ENCODE measurements at regions not wholly inside any gene's neighbourhood (a gene's known extent, or its start where the extent isn't known, plus 50 kb on each side); places are given as distances from the start of the nearest gene placed in this dataset.

GRCh38 chr22:45094081-45094720 is 69.5 kb upstream of the NUP50 start:
- DNase-seq (no peak), ATAC-seq (no peak)
- intact Hi-C loops (cut with micrococcal nuclease): no loop called here
- Mint-ChIP-seq H3K27me3 (peaks cover 15% of the 10 kb centered on the region), H3K4me3 (no peak overlapping the region), H3K9me3 (no peaks in the 10 kb centered on the region), H3K27ac (no peak overlapping the region), H3K4me1 (ENCODE audit: low read depth) (peaks cover 2% of the 10 kb centered on the region), H3K36me3 (ENCODE audit: low read depth) (no peaks in the 10 kb centered on the region)
- POLR2A ChIA-PET: interaction anchor here (0.7 kb wide), 1 partner anchor 36 kb away, joined by 3 read pairs; no protein-coding TSS in a partner anchor
- TF ChIP-seq, protein P1, sequence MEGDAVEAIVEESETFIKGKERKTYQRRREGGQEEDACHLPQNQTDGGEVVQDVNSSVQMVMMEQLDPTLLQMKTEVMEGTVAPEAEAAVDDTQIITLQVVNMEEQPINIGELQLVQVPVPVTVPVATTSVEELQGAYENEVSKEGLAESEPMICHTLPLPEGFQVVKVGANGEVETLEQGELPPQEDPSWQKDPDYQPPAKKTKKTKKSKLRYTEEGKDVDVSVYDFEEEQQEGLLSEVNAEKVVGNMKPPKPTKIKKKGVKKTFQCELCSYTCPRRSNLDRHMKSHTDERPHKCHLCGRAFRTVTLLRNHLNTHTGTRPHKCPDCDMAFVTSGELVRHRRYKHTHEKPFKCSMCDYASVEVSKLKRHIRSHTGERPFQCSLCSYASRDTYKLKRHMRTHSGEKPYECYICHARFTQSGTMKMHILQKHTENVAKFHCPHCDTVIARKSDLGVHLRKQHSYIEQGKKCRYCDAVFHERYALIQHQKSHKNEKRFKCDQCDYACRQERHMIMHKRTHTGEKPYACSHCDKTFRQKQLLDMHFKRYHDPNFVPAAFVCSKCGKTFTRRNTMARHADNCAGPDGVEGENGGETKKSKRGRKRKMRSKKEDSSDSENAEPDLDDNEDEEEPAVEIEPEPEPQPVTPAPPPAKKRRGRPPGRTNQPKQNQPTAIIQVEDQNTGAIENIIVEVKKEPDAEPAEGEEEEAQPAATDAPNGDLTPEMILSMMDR (IDR thresholded peaks at IDR 0.05): no peak
- CTCF ChIA-PET: interaction anchor here (1.0 kb wide), 1 partner anchor 119 kb away, joined by 3 read pairs; no protein-coding TSS in a partner anchor

DNA sequence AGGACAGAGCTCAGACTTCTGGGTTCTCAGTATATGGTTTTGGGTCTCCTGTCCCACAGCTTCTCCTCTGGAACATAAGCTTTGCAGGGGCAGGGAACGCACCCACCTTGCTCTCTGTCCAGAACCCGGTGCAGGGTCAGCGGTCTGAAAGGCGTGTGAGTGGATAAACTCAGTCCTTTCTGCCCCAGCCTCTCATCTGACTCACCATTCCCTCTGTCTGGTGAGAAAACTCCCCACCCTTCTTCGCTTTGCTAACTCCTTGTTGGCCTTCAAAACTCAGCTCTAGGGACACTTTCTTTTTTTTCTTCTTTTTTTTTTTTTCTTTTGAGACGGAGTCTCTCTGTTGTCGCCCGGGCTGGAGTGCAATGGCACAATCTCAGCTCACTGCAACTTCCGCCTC is 68.9 kb upstream of the NUP50 start:
- no peak for ATAC-seq
- POLR2A ChIA-PET: interaction anchor here (0.7 to 1.1 kb wide), 2 partner anchors 35 to 270 kb away, joined by 3 read pairs; no protein-coding TSS in a partner anchor
- Mint-ChIP-seq H3K4me3 (no peak overlapping the region), H3K9me3 (no peaks in the 10 kb centered on the region), H3K36me3 (ENCODE audit: low read depth) (no peaks in the 10 kb centered on the region), H3K27ac (no peak overlapping the region), H3K27me3 (peaks cover 15% of the 10 kb centered on the region), H3K4me1 (ENCODE audit: low read depth) (peaks cover 2% of the 10 kb centered on the region)
- CTCF ChIA-PET: interaction anchor here (1.0 to 1.7 kb wide), 3 partner anchors 37 to 274 kb away, joined by 3 to 6 read pairs (median 4); no protein-coding TSS in a partner anchor
- no peak for DNase-seq
- intact Hi-C loops (cut with micrococcal nuclease): no loop called here
- TF ChIP-seq, protein P1 (IDR thresholded peaks at IDR 0.05): no peak

GRCh38 chr22:45096256-45096907 is 67.3 kb upstream of the NUP50 start:
- ChIA-PET CTCF (interaction anchor here (1.0 to 1.8 kb wide), 9 partner anchors 10 to 276 kb away, joined by 3 to 9 read pairs (median 4); no protein-coding TSS in a partner anchor), POLR2A (no interaction called here)
- H3K36me3 Mint-ChIP-seq (ENCODE audit: low read depth): no peaks in the 10 kb centered on the region
- TF ChIP-seq, protein P1 (IDR thresholded peaks at IDR 0.05): peak; percentile 71
- peaks cover 2% of the 10 kb centered on the region for H3K4me1 Mint-ChIP-seq (ENCODE audit: low read depth)
- H3K4me3 Mint-ChIP-seq: no peak overlapping the region
- H3K9me3 Mint-ChIP-seq: no peaks in the 10 kb centered on the region
- ATAC-seq (peak; percentile 74), DNase-seq (peak; percentile 67)
- H3K27ac Mint-ChIP-seq: no peak overlapping the region
- H3K27me3 Mint-ChIP-seq: peaks cover 12% of the 10 kb centered on the region
- intact Hi-C loops (cut with micrococcal nuclease): no loop called here

DNA sequence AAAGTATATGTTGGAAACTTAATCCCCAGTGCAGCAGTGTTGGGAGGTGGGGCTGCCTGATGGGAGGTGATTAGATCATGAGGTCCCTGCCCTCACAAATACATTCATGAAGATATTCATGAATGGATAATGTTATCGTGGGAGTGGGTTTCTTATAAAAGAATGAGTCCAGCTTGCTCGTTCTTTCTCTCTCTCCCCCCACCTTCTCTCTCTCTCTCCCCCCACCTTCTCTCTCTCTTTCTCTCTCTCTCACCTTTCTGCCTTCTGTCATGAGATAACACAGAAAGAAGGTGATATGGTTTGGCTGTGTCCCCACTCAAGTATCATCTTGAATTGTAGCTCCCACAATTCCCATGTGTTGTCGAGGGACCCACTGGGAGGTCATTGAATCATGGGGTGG is 66.7 kb upstream of the NUP50 start:
- Mint-ChIP-seq H3K9me3 (no peaks in the 10 kb centered on the region), H3K4me3 (no peak overlapping the region), H3K27ac (no peak overlapping the region), H3K4me1 (ENCODE audit: low read depth) (peaks cover 2% of the 10 kb centered on the region), H3K27me3 (peaks cover 17% of the 10 kb centered on the region), H3K36me3 (ENCODE audit: low read depth) (no peaks in the 10 kb centered on the region)
- no peak for ATAC-seq
- DNase-seq: no peak
- ChIA-PET POLR2A (no interaction called here), CTCF (interaction anchor here (1.4 to 1.8 kb wide), 3 partner anchors 13 to 44 kb away, joined by 3 to 9 read pairs (median 5); no protein-coding TSS in a partner anchor)
- TF ChIP-seq, protein P1 (IDR thresholded peaks at IDR 0.05): no peak
- intact Hi-C loops (cut with micrococcal nuclease): no loop called here

DNA sequence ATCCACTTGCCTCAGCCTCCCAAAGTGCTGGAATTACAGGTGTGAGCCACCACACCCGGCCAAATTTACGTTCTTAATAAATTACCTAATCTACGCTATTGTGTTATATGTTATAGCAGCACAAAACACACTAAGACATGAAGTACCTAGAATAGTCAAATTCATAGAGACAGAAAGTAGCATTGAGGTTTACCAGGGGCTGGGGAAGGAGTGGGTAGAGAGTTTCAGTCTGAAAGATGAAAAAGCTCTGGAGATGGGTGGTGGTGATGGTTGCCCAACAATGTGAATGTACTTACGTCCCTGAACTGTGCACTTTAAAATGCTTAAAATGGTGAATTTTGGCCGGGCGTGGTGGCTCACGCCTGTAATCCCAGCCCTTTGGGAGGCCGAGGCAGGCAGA is 65.7 kb upstream of the NUP50 start:
- DNase-seq: peak; percentile 11
- no peak overlapping the region for H3K4me3 Mint-ChIP-seq
- H3K36me3 Mint-ChIP-seq (ENCODE audit: low read depth): no peaks in the 10 kb centered on the region
- ATAC-seq: peak; percentile 24
- TF ChIP-seq, protein P1 (IDR thresholded peaks at IDR 0.05): no peak
- intact Hi-C loops (cut with micrococcal nuclease): no loop called here
- peaks cover 2% of the 10 kb centered on the region for H3K4me1 Mint-ChIP-seq (ENCODE audit: low read depth)
- POLR2A ChIA-PET: no interaction called here
- CTCF ChIA-PET: no interaction called here
- H3K27ac Mint-ChIP-seq: no peak overlapping the region
- H3K27me3 Mint-ChIP-seq: peaks cover 17% of the 10 kb centered on the region
- no peaks in the 10 kb centered on the region for H3K9me3 Mint-ChIP-seq

All from activated CD8-positive, alpha-beta T cell treated with anti-CD3 and anti-CD28 coated beads for 36 hours (primary cell).